Colonic mucosa (tissue), 4 donors: ENCODE measurements at regions not wholly inside any gene's neighbourhood (a gene's known extent, or its start where the extent isn't known, plus 50 kb on each side); places are given as distances from the start of the nearest gene placed in this dataset.

Experiments used
- DNase-seq: peaks from one replicate; pipeline ENCODE4 v3.0.0-alpha.2; 2020
- H3K27ac ChIP-seq: fragments of 200-600 bp; one replicate; pipeline ENCODE4 v1.8.0; 2021
- H3K27me3 ChIP-seq: fragments of 200-600 bp; one replicate; pipeline ENCODE4 v1.8.0; 2021
- H3K36me3 ChIP-seq: fragments of 200-600 bp; one replicate; pipeline ENCODE4 v1.8.0; 2021
- H3K4me1 ChIP-seq: fragments of 200-600 bp; one replicate; pipeline ENCODE4 v1.8.0; 2021; ENCODE audit warnings: mild to moderate bottlenecking
- H3K4me3 ChIP-seq: fragments of 200-600 bp; one replicate; pipeline ENCODE4 v1.8.0; 2021
- H3K9ac ChIP-seq, 2 donors: one replicate each; pipeline ENCODE4 v1.7.0; 2013; ENCODE audit warnings: control low read depth in 2 of 2, low read depth in 2 of 2, low read length in 2 of 2
- H3K9me3 ChIP-seq: fragments of 200-600 bp; one replicate; pipeline ENCODE4 v1.8.0; 2021
- CTCF ChIP-seq: fragments of 200-600 bp; IDR thresholded peaks from one replicate; pipeline ENCODE4 v1.8.0; 2022; ENCODE audit warnings: antibody characterized with exemption, mild to moderate bottlenecking
- intact Hi-C: fragments of 100-400 bp; cut with DNase I; formaldehyde crosslinking; loops from one replicate; pipeline ENCODE4 v1.14.1; 2022
- donor health status: healthy.
- donor health status: DM: no; HTN: no; CAD: no.
- donor health status: DM: no; HTN: no; CAD: no.

- H3K36me3 ChIP-seq: no peaks in the 10 kb centered on the region
- no peaks in the 10 kb centered on the region for H3K27me3 ChIP-seq
- intact Hi-C loops: no loop called here
Measured at GRCh38 chr5:163772241-163772640, 266.8 kb downstream of the MAT2B start.

GRCh38 chr5:163772644-163773043, 267.2 kb downstream of the MAT2B start:
- H3K27ac ChIP-seq: no peak overlapping the region
- intact Hi-C loops: no loop called here
- H3K36me3 ChIP-seq: no peaks in the 10 kb centered on the region
- no peaks in the 10 kb centered on the region for H3K4me1 ChIP-seq
- no peaks in the 10 kb centered on the region for H3K9me3 ChIP-seq
- H3K27me3 ChIP-seq: no peaks in the 10 kb centered on the region
- no peak overlapping the region for H3K9ac ChIP-seq
- TF ChIP-seq CTCF: no peak
- no peak overlapping the region for H3K4me3 ChIP-seq
- no peak for DNase-seq

More at GRCh38 chr5:163772241-163772640, 266.8 kb downstream of the MAT2B start:
- Histone ChIP-seq H3K4me3 (no peak overlapping the region), H3K9me3 (no peaks in the 10 kb centered on the region), H3K27ac (no peak overlapping the region), H3K9ac (no peak overlapping the region), H3K4me1 (no peaks in the 10 kb centered on the region)
- DNase-seq: no peak
- TF ChIP-seq CTCF: no peak

- no peak for DNase-seq
- no peak for TF ChIP-seq CTCF
- intact Hi-C loops: no loop called here
Measured at GRCh38 chr5:163773226-163773625, 267.8 kb downstream of the MAT2B start.

GRCh38 chr5:163789870-163790269, 284.5 kb downstream of the MAT2B start:
- intact Hi-C loops: no loop called here
- no peak overlapping the region for H3K9ac ChIP-seq
- no peak for DNase-seq
- no peaks in the 10 kb centered on the region for H3K36me3 ChIP-seq
- no peak overlapping the region for H3K27ac ChIP-seq
- no peak overlapping the region for H3K4me3 ChIP-seq
- no peaks in the 10 kb centered on the region for H3K4me1 ChIP-seq
- TF ChIP-seq CTCF: no peak
- no peaks in the 10 kb centered on the region for H3K27me3 ChIP-seq
- H3K9me3 ChIP-seq: no peaks in the 10 kb centered on the region

More at GRCh38 chr5:163773226-163773625, 267.8 kb downstream of the MAT2B start:
- Histone ChIP-seq H3K4me3 (no peak overlapping the region), H3K9ac (no peak overlapping the region), H3K9me3 (no peaks in the 10 kb centered on the region), H3K4me1 (no peaks in the 10 kb centered on the region), H3K36me3 (no peaks in the 10 kb centered on the region), H3K27ac (no peak overlapping the region), H3K27me3 (no peaks in the 10 kb centered on the region)

GRCh38 chr5:163790497-163790896, 285.1 kb downstream of the MAT2B start:
- Histone ChIP-seq H3K9ac (no peak overlapping the region), H3K27me3 (no peaks in the 10 kb centered on the region), H3K36me3 (no peaks in the 10 kb centered on the region), H3K4me3 (no peak overlapping the region), H3K4me1 (no peaks in the 10 kb centered on the region), H3K9me3 (no peaks in the 10 kb centered on the region), H3K27ac (no peak overlapping the region)
- no peak for TF ChIP-seq CTCF
- DNase-seq: no peak
- intact Hi-C loops: no loop called here

GRCh38 chr5:163794993-163795392, 289.6 kb downstream of the MAT2B start:
- no peak for TF ChIP-seq CTCF
- H3K27ac ChIP-seq: no peak overlapping the region
- DNase-seq: no peak
- no peaks in the 10 kb centered on the region for H3K4me1 ChIP-seq
- no peaks in the 10 kb centered on the region for H3K36me3 ChIP-seq
- no peaks in the 10 kb centered on the region for H3K27me3 ChIP-seq
- H3K9me3 ChIP-seq: no peaks in the 10 kb centered on the region
- H3K4me3 ChIP-seq: no peak overlapping the region
- intact Hi-C loops: no loop called here
- H3K9ac ChIP-seq: no peak overlapping the region
